ENCODE measurements at regions not wholly inside any gene's neighbourhood (a gene's known extent, or its start where the extent isn't known, plus 50 kb on each side); places are given as distances from the start of the nearest gene placed in this dataset.
"Not testable (repeated sequence)": the region's sequence is repeated elsewhere in the genome, so short reads cannot be mapped to it uniquely, and the experiment has no call there.

DNA sequence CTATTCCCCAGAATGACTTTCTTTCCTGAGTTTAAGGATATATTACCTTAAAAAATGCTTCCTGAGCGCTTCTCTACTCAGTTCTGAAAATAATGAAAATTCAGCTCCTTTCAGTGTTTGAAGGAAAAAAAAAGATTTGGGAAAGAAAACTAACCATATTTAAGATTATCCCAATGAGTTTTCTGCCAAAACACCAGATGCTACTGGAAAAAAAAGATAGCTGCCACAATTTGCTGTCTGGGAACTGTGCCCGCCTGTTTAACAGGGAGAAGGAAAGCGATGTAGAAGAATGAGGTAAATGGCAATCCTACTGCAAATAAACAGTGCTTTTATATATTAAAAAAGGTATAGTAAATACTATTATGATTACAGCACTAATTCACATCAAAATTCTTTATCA lies 367.6 kb upstream of the PRICKLE1 start:
- no peak for DNase-seq

DNA sequence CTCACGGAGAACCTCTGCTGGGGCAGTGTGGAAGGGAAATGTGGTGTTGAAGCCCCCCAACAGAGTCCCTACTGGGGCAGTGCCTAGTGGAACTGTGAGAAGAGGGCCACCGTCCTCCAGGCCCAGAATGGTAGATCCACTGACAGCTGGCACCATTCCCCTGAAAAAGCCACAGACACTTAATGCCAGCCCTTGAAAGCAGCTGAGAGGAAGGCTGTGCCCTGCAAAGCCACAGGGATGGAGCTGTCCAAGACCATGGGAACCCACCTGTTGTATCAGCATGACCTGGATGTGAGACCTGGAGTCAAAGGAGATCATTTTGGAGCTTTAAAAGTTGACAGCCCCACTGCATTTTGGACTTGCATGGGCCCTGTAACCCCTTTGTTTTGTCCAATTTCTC lies 363.5 kb upstream of the PRICKLE1 start:
- DNase-seq: no peak

DNA sequence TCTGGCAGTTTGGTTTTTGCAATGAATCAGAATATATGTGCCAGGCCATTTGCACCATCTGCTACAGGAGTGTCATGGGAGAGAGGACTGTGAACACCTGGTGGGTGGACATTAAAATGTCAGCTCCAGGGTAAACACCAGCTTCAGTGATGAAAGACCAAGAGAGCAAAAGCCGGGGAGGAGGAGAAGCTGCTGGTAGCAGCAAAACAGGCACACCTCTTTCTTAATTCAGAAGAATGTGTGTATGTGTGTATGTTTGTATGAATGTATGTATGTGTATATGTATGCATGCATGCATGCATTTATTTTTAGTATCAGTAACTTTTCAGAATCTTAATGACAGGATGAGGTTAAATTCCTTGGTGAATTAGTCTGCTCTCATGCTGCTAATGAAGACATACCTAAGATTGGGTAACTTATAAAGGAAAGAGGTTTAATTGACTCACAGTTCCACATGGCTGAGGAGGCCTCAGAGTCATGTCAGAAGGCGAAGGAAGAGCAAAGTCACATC lies 357.4 kb upstream of the PRICKLE1 start:
- no peak for DNase-seq

DNA sequence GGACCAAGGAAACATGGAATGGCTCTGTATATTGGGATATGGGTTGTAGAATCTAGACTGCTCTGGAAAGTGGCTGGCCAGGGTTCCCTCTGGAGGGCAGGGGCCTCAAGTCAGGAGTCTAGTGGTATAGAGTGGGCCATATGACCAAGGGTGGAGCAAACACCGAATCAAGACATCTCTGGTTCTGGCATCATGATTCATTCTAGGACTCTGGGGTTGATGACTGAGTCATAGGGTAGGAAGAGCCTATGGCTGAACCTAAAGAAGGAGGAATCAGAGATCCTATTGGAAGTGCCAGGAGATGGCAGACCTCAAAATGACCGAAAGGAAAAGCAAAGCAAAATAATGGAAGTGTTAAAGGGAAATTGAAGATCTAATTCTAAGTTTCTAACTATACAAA lies 356.4 kb upstream of the PRICKLE1 start:
- no peak for DNase-seq

DNA sequence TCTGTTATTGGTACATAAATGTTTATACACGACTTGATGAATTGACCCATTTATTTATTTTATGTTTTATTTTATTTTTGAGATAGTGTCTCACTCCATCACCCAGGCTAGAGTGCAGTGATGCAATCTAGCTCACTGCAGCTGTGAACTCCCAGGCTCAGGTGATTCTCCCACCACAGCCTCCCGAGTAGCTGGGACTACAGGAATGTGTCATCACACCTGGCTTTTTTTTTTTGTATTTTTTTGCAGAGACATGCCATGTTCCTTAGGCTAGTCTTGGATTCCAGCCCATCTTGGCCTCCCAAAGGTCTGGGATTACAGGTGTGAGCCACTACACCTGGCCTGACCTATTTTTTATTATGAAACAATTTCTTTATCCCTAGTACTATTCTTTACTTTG lies 355.0 kb upstream of the PRICKLE1 start:
- no peak for DNase-seq

DNA sequence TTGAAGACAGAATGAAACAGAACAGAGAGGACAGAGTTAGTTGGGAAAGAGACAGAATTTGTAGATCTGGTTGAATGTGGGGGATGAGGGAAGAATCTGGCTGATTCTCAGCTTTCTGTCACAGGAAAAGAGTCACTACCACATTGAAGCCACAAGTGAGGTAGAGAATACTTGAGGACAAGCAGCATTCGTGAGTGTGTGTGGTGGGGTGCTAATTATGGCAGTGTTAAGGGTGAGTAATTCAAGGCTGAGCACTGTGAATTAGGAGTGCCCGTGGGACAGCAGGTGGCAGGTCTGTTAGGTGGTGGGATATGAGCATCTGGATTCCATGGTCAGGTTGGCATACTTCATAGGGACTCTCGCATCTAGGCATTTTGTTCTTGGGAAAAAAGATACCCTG lies 347.4 kb upstream of the PRICKLE1 start:
- no peak for DNase-seq

DNA sequence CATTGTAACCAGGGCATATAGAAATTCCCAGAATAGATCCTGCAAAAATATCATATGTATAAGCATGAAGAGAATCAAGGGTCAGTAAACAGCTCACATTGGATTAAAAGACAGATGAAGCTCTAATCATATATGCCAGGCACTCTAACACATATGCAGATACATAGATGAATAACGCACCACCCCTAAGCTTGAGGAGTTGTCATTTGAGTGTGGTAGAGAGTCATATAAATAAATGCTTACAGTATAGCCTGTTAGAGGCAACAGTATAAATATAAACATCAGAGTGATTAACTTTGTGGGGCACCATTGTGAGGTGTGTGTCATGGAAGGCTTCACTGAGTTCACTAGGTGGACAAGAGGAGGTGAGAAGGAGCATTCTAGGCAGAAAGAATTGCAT lies 346.7 kb upstream of the PRICKLE1 start:
- DNase-seq: no peak

DNA sequence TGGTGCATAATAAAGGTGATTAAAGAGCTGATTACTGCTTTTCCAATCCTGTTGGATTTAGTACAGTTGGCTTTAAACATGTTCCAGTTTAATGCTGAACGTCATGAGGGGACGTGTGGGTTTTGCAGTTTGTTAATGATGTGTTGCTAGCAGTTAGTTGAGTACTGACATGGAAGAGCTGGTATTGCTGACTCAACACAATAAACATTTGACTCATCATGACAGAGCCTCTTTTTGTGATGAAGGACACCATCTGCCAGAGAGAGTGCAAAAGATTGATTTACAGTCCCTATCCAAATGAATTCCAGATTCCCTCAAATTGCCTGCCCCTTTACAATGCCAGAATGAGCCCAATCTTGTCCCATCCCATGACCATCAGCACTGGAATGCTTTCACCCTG lies 346.2 kb upstream of the PRICKLE1 start:
- DNase-seq: no peak

GRCh38 chr12:42935090-42935489 lies 345.5 kb upstream of the PRICKLE1 start:
- no peak for DNase-seq

- DNase-seq: no peak
Measured at GRCh38 chr12:42933461-42934081, 344.0 kb upstream of the PRICKLE1 start.

DNA sequence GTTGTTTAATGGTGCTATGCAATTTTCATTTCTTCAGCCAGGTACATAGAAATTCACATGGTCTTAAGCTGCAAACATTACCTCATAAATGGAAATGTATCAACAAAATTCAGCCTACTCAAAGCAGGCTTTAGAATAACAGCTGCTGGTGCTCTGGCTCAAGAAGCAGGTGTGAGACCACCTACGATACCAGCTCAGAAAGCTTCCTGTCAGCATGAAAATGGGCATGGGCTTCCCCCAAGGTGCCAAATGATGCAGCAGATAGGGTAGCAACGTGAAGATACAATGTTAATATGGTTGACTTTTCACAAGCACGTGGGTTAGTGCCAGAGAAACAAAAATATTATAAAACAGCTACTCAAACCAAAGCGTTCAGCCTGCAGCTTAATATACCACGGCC lies 343.4 kb upstream of the PRICKLE1 start:
- no peak for DNase-seq

- DNase-seq: no peak
Measured at GRCh38 chr12:42926232-42926631, 336.7 kb upstream of the PRICKLE1 start.

GRCh38 chr12:42924482-42924881 lies 334.9 kb upstream of the PRICKLE1 start:
- DNase-seq: no peak

DNA sequence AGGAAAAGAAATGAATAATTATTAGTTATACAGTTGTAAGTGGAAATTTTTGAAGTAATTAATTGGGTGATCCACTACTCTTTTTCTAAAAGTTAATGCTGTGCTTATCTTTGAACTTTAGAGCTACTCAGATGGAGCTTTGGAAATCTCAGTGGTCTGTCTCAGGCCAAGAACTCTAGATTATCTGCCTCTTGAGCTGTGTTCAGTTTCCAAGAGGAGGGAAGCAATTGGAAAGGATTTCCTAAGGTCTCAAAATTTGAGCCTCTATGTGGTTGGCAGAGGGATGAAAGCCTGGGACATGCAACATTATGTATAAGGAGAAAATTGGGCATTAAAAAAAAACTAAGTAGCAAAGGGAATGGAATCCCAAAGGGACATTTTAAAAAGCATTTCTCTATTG lies 334.0 kb upstream of the PRICKLE1 start:
- DNase-seq: no peak

DNA sequence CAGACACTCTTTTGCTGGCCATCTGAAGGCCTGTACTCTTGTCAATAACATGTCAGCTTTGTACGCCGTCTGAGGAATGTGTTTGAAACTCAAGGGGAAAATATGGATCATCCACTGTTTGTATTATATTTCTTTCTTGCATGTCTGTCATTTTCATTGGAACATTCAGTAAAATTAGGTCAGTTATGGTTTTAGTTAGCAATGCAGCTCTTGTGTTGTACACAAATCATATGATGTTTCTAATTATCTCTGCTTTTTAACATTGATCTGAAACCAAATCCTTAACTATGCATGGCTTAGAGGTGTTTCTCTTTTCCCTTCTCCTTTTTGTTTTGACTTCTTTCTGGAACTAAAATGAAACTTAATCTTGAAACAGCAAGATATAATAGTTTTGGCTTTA lies 333.6 kb upstream of the PRICKLE1 start:
- no peak for DNase-seq

DNA sequence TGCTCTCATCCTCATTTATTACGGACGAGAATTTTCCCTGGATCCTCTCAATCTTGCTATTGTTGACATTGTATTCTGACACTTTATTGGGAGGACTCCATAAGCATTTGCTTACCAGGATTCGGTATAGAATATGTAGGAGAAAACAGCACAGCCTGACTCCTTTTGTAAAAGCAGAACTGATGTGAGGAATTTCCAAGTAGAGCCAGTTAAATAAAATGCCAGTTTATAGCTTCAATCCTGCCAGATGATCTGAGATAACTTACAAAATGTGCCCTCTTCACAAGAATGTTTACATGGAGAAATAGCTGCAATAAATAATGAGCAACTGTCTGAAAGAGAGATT lies 332.9 kb upstream of the PRICKLE1 start:
- no peak for DNase-seq

GRCh38 chr12:42921741-42922504 lies 332.4 kb upstream of the PRICKLE1 start:
- DNase-seq: no peak

GRCh38 chr12:42919691-42920090 lies 330.1 kb upstream of the PRICKLE1 start:
- DNase-seq: no peak

- DNase-seq: no peak
Measured at GRCh38 chr12:42918443-42918842, 328.9 kb upstream of the PRICKLE1 start.

GRCh38 chr12:42916143-42916542 lies 326.6 kb upstream of the PRICKLE1 start:
- DNase-seq: no peak

GRCh38 chr12:42915426-42915825 lies 325.9 kb upstream of the PRICKLE1 start:
- DNase-seq: no peak

GRCh38 chr12:42912367-42912766 lies 322.8 kb upstream of the PRICKLE1 start:
- DNase-seq: no peak

DNA sequence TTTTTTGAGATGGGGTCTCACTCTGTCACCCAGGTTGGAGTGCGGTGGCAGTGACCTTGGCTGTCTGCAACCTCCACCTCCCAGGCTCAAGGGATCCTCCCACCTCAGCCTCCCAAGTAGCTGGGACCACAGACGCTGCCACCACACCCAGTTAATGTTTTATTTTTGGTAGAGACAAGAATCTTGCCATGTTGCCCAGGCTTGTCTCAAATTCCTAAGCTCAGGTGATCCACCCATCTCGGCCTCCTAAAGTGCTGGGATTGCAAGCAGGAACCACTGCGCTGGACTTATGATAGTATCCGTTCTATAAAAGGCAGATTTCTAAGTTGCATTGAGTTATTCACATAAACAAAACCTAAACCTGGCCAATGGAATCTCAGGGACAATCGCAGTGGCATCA lies 321.1 kb upstream of the PRICKLE1 start:
- no peak for DNase-seq

DNA sequence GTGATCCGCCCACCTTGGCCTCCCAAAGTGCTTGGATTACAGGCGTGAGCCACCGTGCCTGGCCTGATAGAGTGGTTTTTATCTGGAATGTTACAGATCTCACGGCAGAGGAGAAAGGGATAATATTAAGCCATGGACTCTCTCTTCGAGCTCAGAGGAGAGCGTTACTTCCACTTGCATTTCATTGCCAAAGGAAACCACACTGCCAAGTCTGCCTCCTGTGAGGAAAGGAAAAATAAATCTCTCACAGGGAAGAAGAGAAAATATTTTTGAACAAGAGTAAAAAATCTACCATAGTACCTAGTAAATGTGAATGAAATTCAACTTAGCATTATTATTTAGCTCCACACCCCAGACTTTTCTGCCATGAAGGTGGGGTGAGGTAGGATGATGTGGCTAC lies 319.2 kb upstream of the PRICKLE1 start:
- no peak for DNase-seq

- DNase-seq: not testable (repeated sequence)
Measured at GRCh38 chr12:42906801-42907200, 317.3 kb upstream of the PRICKLE1 start.
